ENCODE measurements at regions not wholly inside any gene's neighbourhood (a gene's known extent, or its start where the extent isn't known, plus 50 kb on each side); places are given as distances from the start of the nearest gene placed in this dataset.
"Not testable (repeated sequence)": the region's sequence is repeated elsewhere in the genome, so short reads cannot be mapped to it uniquely, and the experiment has no call there.

GRCh38 chr13:70223911-70224310, 115.7 kb upstream of the KLHL1 start:
- DNase-seq: no peak

GRCh38 chr13:70222926-70223325, 114.7 kb upstream of the KLHL1 start:
- DNase-seq: no peak

- no peak for DNase-seq
Observed at GRCh38 chr13:70218618-70219017, 110.4 kb upstream of the KLHL1 start.

GRCh38 chr13:70208968-70209367, 100.7 kb upstream of the KLHL1 start:
- not testable (repeated sequence) for DNase-seq

GRCh38 chr13:70206671-70207070, 98.4 kb upstream of the KLHL1 start:
- DNase-seq: no peak

- no peak for DNase-seq
Observed at GRCh38 chr13:70203661-70204229, 95.5 kb upstream of the KLHL1 start.

GRCh38 chr13:70191034-70191433, 82.8 kb upstream of the KLHL1 start:
- no peak for DNase-seq

- no peak for DNase-seq
Observed at GRCh38 chr13:70189981-70190380, 81.7 kb upstream of the KLHL1 start.

- no peak for DNase-seq
Observed at GRCh38 chr13:70188567-70188966, 80.3 kb upstream of the KLHL1 start.

GRCh38 chr13:70183041-70183440, 74.8 kb upstream of the KLHL1 start:
- no peak for DNase-seq

All from C1 segment of cervical spinal cord (tissue), 14 donors.